ENCODE measurements at regions not wholly inside any gene's neighbourhood (a gene's known extent, or its start where the extent isn't known, plus 50 kb on each side); places are given as distances from the start of the nearest gene placed in this dataset.

DNA sequence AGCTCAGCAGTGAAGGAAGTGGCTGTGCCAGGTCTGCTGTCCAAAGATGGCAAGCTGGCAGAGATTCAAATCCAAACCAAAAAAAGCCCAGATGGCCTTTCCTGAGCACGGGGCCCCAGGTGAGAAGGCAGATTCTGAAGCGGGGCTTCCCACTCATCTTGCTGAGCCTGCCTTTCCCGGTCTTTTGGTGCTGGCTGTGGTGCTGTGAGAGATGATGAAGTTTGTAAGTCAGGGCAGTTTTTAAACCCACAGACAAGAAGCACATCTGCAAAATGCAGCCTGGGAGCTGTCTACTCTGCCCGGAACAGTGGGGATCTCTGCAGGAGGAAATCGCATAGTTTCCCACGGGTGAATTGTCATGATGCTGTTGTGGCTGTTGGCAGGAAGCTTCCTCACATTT, 85.0 kb upstream of the IRX4 start:
- Histone ChIP-seq H3K4me3 (IDR thresholded peaks at IDR 0.05; ENCODE audit: insufficient read depth, low read depth, low read length) (no peak overlapping the region), H3K36me3 (ENCODE audit: insufficient read depth) (no peaks in the 10 kb centered on the region), H3K79me2 (ENCODE audit: insufficient read depth, low read depth) (no peaks in the 10 kb centered on the region), H2AFZ (ENCODE audit: low read depth) (no peak overlapping the region), H4K20me1 (ENCODE audit: insufficient read depth) (no peaks in the 10 kb centered on the region), H3K4me1 (ENCODE audit: low read depth, poor library complexity, severe bottlenecking) (no peaks in the 10 kb centered on the region), H3K27ac (no peak overlapping the region), H3K9ac (no peak overlapping the region), H3K27me3 (ENCODE audit: insufficient read depth, low read depth) (no peaks in the 10 kb centered on the region), H3K4me2 (no peak overlapping the region)
- TF ChIP-seq, protein P1, sequence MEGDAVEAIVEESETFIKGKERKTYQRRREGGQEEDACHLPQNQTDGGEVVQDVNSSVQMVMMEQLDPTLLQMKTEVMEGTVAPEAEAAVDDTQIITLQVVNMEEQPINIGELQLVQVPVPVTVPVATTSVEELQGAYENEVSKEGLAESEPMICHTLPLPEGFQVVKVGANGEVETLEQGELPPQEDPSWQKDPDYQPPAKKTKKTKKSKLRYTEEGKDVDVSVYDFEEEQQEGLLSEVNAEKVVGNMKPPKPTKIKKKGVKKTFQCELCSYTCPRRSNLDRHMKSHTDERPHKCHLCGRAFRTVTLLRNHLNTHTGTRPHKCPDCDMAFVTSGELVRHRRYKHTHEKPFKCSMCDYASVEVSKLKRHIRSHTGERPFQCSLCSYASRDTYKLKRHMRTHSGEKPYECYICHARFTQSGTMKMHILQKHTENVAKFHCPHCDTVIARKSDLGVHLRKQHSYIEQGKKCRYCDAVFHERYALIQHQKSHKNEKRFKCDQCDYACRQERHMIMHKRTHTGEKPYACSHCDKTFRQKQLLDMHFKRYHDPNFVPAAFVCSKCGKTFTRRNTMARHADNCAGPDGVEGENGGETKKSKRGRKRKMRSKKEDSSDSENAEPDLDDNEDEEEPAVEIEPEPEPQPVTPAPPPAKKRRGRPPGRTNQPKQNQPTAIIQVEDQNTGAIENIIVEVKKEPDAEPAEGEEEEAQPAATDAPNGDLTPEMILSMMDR (conservative IDR thresholded peaks at IDR 0.05; ENCODE audit: low read depth, low read length): no peak

GRCh38 chr5:1966461-1966860, 83.7 kb upstream of the IRX4 start:
- Histone ChIP-seq H3K4me3 (IDR thresholded peaks at IDR 0.05; ENCODE audit: insufficient read depth, low read depth, low read length) (no peak overlapping the region), H3K27me3 (ENCODE audit: insufficient read depth, low read depth) (no peaks in the 10 kb centered on the region), H3K4me2 (no peak overlapping the region), H3K36me3 (ENCODE audit: insufficient read depth) (no peaks in the 10 kb centered on the region), H3K4me1 (ENCODE audit: low read depth, poor library complexity, severe bottlenecking) (no peaks in the 10 kb centered on the region), H3K27ac (no peak overlapping the region), H2AFZ (ENCODE audit: low read depth) (no peak overlapping the region), H3K79me2 (ENCODE audit: insufficient read depth, low read depth) (no peaks in the 10 kb centered on the region), H3K9ac (no peak overlapping the region), H4K20me1 (ENCODE audit: insufficient read depth) (no peaks in the 10 kb centered on the region)
- TF ChIP-seq, protein P1 (conservative IDR thresholded peaks at IDR 0.05; ENCODE audit: low read depth, low read length): no peak

DNA sequence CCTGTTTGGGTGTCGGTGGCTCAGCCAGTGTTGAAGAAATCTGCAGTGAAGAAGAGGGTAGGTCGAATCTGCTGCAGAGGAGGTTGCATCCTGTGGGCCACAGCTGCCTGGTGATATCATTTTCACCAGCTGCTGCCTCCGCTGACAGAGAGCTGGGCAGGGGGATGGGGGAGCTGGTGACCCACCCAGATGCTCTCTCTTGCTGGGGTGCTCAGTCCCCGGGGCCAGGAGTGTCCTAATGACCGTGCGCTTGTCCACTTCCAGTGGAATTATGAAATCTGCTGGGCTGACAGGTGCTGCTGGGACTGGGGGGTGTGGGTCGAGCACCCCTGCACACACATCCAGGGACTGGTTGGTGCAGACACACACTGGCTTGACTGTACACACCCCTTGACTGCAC, 83.2 kb upstream of the IRX4 start:
- no peaks in the 10 kb centered on the region for H4K20me1 ChIP-seq (ENCODE audit: insufficient read depth)
- H3K27ac ChIP-seq: no peak overlapping the region
- no peak overlapping the region for H3K9ac ChIP-seq
- no peaks in the 10 kb centered on the region for H3K27me3 ChIP-seq (ENCODE audit: insufficient read depth, low read depth)
- TF ChIP-seq, protein P1 (conservative IDR thresholded peaks at IDR 0.05; ENCODE audit: low read depth, low read length): no peak
- H2AFZ ChIP-seq (ENCODE audit: low read depth): no peak overlapping the region
- no peak overlapping the region for H3K4me2 ChIP-seq
- no peaks in the 10 kb centered on the region for H3K4me1 ChIP-seq (ENCODE audit: low read depth, poor library complexity, severe bottlenecking)
- H3K36me3 ChIP-seq (ENCODE audit: insufficient read depth): no peaks in the 10 kb centered on the region
- H3K79me2 ChIP-seq (ENCODE audit: insufficient read depth, low read depth): no peaks in the 10 kb centered on the region
- no peak overlapping the region for H3K4me3 ChIP-seq (IDR thresholded peaks at IDR 0.05; ENCODE audit: insufficient read depth, low read depth, low read length)

GRCh38 chr5:1963941-1964451, 81.3 kb upstream of the IRX4 start:
- Histone ChIP-seq H3K27me3 (ENCODE audit: insufficient read depth, low read depth) (no peaks in the 10 kb centered on the region), H3K79me2 (ENCODE audit: insufficient read depth, low read depth) (no peaks in the 10 kb centered on the region)

More at GRCh38 chr5:1963941-1964451, 81.3 kb upstream of the IRX4 start:
- Histone ChIP-seq H3K27ac (no peak overlapping the region), H2AFZ (ENCODE audit: low read depth) (no peak overlapping the region), H4K20me1 (ENCODE audit: insufficient read depth) (no peaks in the 10 kb centered on the region), H3K36me3 (ENCODE audit: insufficient read depth) (no peaks in the 10 kb centered on the region), H3K4me3 (IDR thresholded peaks at IDR 0.05; ENCODE audit: insufficient read depth, low read depth, low read length) (no peak overlapping the region), H3K4me2 (no peak overlapping the region), H3K4me1 (ENCODE audit: low read depth, poor library complexity, severe bottlenecking) (no peaks in the 10 kb centered on the region), H3K9ac (no peak overlapping the region)
- TF ChIP-seq, protein P1 (conservative IDR thresholded peaks at IDR 0.05; ENCODE audit: low read depth, low read length): no peak

All from KMS-11 (cell line).